IgD-negative memory B cell (primary cell): ENCODE measurements at regions not wholly inside any gene's neighbourhood (a gene's known extent, or its start where the extent isn't known, plus 50 kb on each side); places are given as distances from the start of the nearest gene placed in this dataset.
"Not testable (repeated sequence)": the region's sequence is repeated elsewhere in the genome, so short reads cannot be mapped to it uniquely, and the experiment has no call there.

Experiments
- H3K27ac Mint-ChIP-seq, 3 donors: one replicate each; pipeline ENCODE4 v1.8.0; 2020 to 2022; ENCODE audit warnings: mild to moderate bottlenecking in 3 of 3, mixed read lengths in 3 of 3, moderate library complexity in 1 of 3
- H3K27me3 Mint-ChIP-seq: one replicate; pipeline ENCODE4 v1.8.0; 2021; ENCODE audit warnings: mixed read lengths
- H3K36me3 Mint-ChIP-seq: one replicate; pipeline ENCODE4 v1.8.0; 2020; ENCODE audit warnings: mild to moderate bottlenecking, mixed read lengths
- H3K4me1 Mint-ChIP-seq, 3 donors: one replicate each; pipeline ENCODE4 v1.8.0; 2020 to 2022; ENCODE audit warnings: mixed read lengths in 3 of 3, mild to moderate bottlenecking in 1 of 3
- H3K4me3 Mint-ChIP-seq, 4 donors: one replicate each; pipeline ENCODE4 v1.8.0; 2020 to 2022; ENCODE audit warnings: mild to moderate bottlenecking in 4 of 4, mixed read lengths in 4 of 4, moderate library complexity in 3 of 4
- H3K9me3 Mint-ChIP-seq, 3 donors: one replicate each; pipeline ENCODE4 v1.8.0; 2020 to 2021; ENCODE audit warnings: mixed read lengths in 3 of 3, mild to moderate bottlenecking in 1 of 3

GRCh38 chr10:26355241-26355640 lies 82.9 kb upstream of the APBB1IP start:
- peaks cover 8% of the 10 kb centered on the region for H3K27me3 Mint-ChIP-seq
- H3K9me3 Mint-ChIP-seq, result no peaks in the 10 kb centered on the region
- H3K27ac Mint-ChIP-seq, result no peak overlapping the region
- H3K36me3 Mint-ChIP-seq, result no peaks in the 10 kb centered on the region
- H3K4me1 Mint-ChIP-seq, result no peaks in the 10 kb centered on the region
- H3K4me3 Mint-ChIP-seq, result no peak overlapping the region

- no peak overlapping the region for H3K27ac Mint-ChIP-seq
- no peak overlapping the region for H3K4me3 Mint-ChIP-seq
- H3K36me3 Mint-ChIP-seq, result no peaks in the 10 kb centered on the region
- peaks cover 11% of the 10 kb centered on the region for H3K27me3 Mint-ChIP-seq
- H3K9me3 Mint-ChIP-seq, result peaks cover 0 to 5% (median 0%) of the 10 kb centered on the region in 3 donors
- no peaks in the 10 kb centered on the region for H3K4me1 Mint-ChIP-seq
Measured at GRCh38 chr10:26357203-26357602, 80.9 kb upstream of the APBB1IP start.

GRCh38 chr10:26358071-26358470 lies 80.1 kb upstream of the APBB1IP start:
- no peaks in the 10 kb centered on the region for H3K36me3 Mint-ChIP-seq
- no peak overlapping the region for H3K27ac Mint-ChIP-seq
- no peak overlapping the region for H3K4me3 Mint-ChIP-seq
- peaks cover 11% of the 10 kb centered on the region for H3K27me3 Mint-ChIP-seq
- H3K4me1 Mint-ChIP-seq, result no peaks in the 10 kb centered on the region
- H3K9me3 Mint-ChIP-seq, result peaks cover 0 to 5% (median 0%) of the 10 kb centered on the region in 3 donors

GRCh38 chr10:26359670-26360069 lies 78.5 kb upstream of the APBB1IP start:
- peaks cover 0 to 5% (median 0%) of the 10 kb centered on the region in 3 donors for H3K9me3 Mint-ChIP-seq
- H3K4me1 Mint-ChIP-seq, result no peaks in the 10 kb centered on the region
- H3K4me3 Mint-ChIP-seq, result no peak overlapping the region
- H3K27me3 Mint-ChIP-seq, result peaks cover 11% of the 10 kb centered on the region
- H3K36me3 Mint-ChIP-seq, result no peaks in the 10 kb centered on the region
- no peak overlapping the region for H3K27ac Mint-ChIP-seq

GRCh38 chr10:26361351-26361750 lies 76.8 kb upstream of the APBB1IP start:
- Mint-ChIP-seq H3K4me3 (no peak overlapping the region), H3K4me1 (no peaks in the 10 kb centered on the region), H3K36me3 (no peaks in the 10 kb centered on the region), H3K9me3 (peaks cover 3 to 5% (median 3%) of the 10 kb centered on the region in 3 donors), H3K27ac (no peak overlapping the region), H3K27me3 (peaks cover 6% of the 10 kb centered on the region)

GRCh38 chr10:26361971-26362370 lies 76.2 kb upstream of the APBB1IP start:
- no peak overlapping the region for H3K27ac Mint-ChIP-seq
- H3K4me1 Mint-ChIP-seq, result no peaks in the 10 kb centered on the region
- no peaks in the 10 kb centered on the region for H3K36me3 Mint-ChIP-seq
- no peak overlapping the region for H3K4me3 Mint-ChIP-seq
- peaks cover 3% of the 10 kb centered on the region for H3K27me3 Mint-ChIP-seq
- peaks cover 3 to 5% (median 4%) of the 10 kb centered on the region in 3 donors for H3K9me3 Mint-ChIP-seq

- H3K27me3 Mint-ChIP-seq, result peaks cover 2% of the 10 kb centered on the region
- no peaks in the 10 kb centered on the region for H3K36me3 Mint-ChIP-seq
- peaks cover 4 to 7% (median 5%) of the 10 kb centered on the region in 3 donors for H3K9me3 Mint-ChIP-seq
- H3K4me3 Mint-ChIP-seq, result no peak overlapping the region
- H3K27ac Mint-ChIP-seq, result no peak overlapping the region
- peaks cover 3 to 5% (median 5%) of the 10 kb centered on the region in 3 donors for H3K4me1 Mint-ChIP-seq
Measured at GRCh38 chr10:26365681-26366358, 72.3 kb upstream of the APBB1IP start.

- peak overlapping the region in 2 of 3 donors; percentile 11 to 48 for H3K27ac Mint-ChIP-seq
- not testable (repeated sequence) for H3K9me3 Mint-ChIP-seq, H3K4me3 Mint-ChIP-seq, H3K36me3 Mint-ChIP-seq, H3K27me3 Mint-ChIP-seq, H3K4me1 Mint-ChIP-seq
Measured at GRCh38 chr10:26367035-26367434, 71.1 kb upstream of the APBB1IP start.

GRCh38 chr10:26367771-26368170 lies 70.4 kb upstream of the APBB1IP start:
- no peaks in the 10 kb centered on the region for H3K27me3 Mint-ChIP-seq
- H3K4me1 Mint-ChIP-seq, result peaks cover 8 to 10% (median 10%) of the 10 kb centered on the region in 3 donors
- peaks cover 0 to 7% (median 4%) of the 10 kb centered on the region in 3 donors for H3K9me3 Mint-ChIP-seq
- H3K4me3 Mint-ChIP-seq, result no peak overlapping the region
- no peaks in the 10 kb centered on the region for H3K36me3 Mint-ChIP-seq
- no peak overlapping the region for H3K27ac Mint-ChIP-seq

GRCh38 chr10:26368463-26368862 lies 69.7 kb upstream of the APBB1IP start:
- peaks cover 0 to 7% (median 4%) of the 10 kb centered on the region in 3 donors for H3K9me3 Mint-ChIP-seq
- peaks cover 13 to 16% (median 16%) of the 10 kb centered on the region in 3 donors for H3K4me1 Mint-ChIP-seq
- peak overlapping the region in 1 of 4 donors; percentile 60 for H3K4me3 Mint-ChIP-seq
- H3K27me3 Mint-ChIP-seq, result no peaks in the 10 kb centered on the region
- no peaks in the 10 kb centered on the region for H3K36me3 Mint-ChIP-seq
- no peak overlapping the region for H3K27ac Mint-ChIP-seq

- Mint-ChIP-seq H3K27ac (no peak overlapping the region), H3K4me1 (peaks cover 16 to 20% (median 17%) of the 10 kb centered on the region in 3 donors)
Measured at GRCh38 chr10:26372513-26373354, 65.4 kb upstream of the APBB1IP start.

GRCh38 chr10:26374426-26374825 lies 63.7 kb upstream of the APBB1IP start:
- Mint-ChIP-seq H3K4me3 (no peak overlapping the region), H3K27ac (no peak overlapping the region), H3K36me3 (peaks cover 4% of the 10 kb centered on the region), H3K27me3 (no peaks in the 10 kb centered on the region), H3K9me3 (peaks cover 0 to 4% (median 0%) of the 10 kb centered on the region in 3 donors), H3K4me1 (peaks cover 11 to 16% (median 14%) of the 10 kb centered on the region in 3 donors)

More at GRCh38 chr10:26372513-26373354, 65.4 kb upstream of the APBB1IP start:
- peaks cover 0 to 4% (median 0%) of the 10 kb centered on the region in 3 donors for H3K9me3 Mint-ChIP-seq
- H3K4me3 Mint-ChIP-seq, result peak overlapping the region in 2 of 4 donors; percentile 51 to 72
- no peaks in the 10 kb centered on the region for H3K27me3 Mint-ChIP-seq
- peaks cover 4% of the 10 kb centered on the region for H3K36me3 Mint-ChIP-seq

- H3K4me1 Mint-ChIP-seq, result peaks cover 11 to 15% (median 14%) of the 10 kb centered on the region in 3 donors
Measured at GRCh38 chr10:26377224-26377810, 60.8 kb upstream of the APBB1IP start.

GRCh38 chr10:26378861-26379294 lies 59.3 kb upstream of the APBB1IP start:
- H3K4me1 Mint-ChIP-seq, result peaks cover 0 to 2% (median 2%) of the 10 kb centered on the region in 3 donors
- H3K9me3 Mint-ChIP-seq, result peaks cover 0 to 5% (median 0%) of the 10 kb centered on the region in 3 donors
- no peak overlapping the region for H3K27ac Mint-ChIP-seq
- H3K36me3 Mint-ChIP-seq, result peaks cover 6% of the 10 kb centered on the region
- no peak overlapping the region for H3K4me3 Mint-ChIP-seq
- no peaks in the 10 kb centered on the region for H3K27me3 Mint-ChIP-seq

More at GRCh38 chr10:26377224-26377810, 60.8 kb upstream of the APBB1IP start:
- not testable (repeated sequence) for H3K36me3 Mint-ChIP-seq, H3K27ac Mint-ChIP-seq, H3K9me3 Mint-ChIP-seq, H3K27me3 Mint-ChIP-seq, H3K4me3 Mint-ChIP-seq

GRCh38 chr10:26380815-26381214 lies 57.3 kb upstream of the APBB1IP start:
- H3K4me1 Mint-ChIP-seq, result peaks cover 0 to 6% (median 3%) of the 10 kb centered on the region in 3 donors
- peaks cover 6% of the 10 kb centered on the region for H3K36me3 Mint-ChIP-seq
- H3K4me3 Mint-ChIP-seq, result no peak overlapping the region
- no peaks in the 10 kb centered on the region for H3K27me3 Mint-ChIP-seq
- peak overlapping the region in 1 of 3 donors; percentile 89 for H3K27ac Mint-ChIP-seq
- H3K9me3 Mint-ChIP-seq, result peaks cover 0 to 5% (median 0%) of the 10 kb centered on the region in 3 donors
